ENCODE measurements at regions not wholly inside any gene's neighbourhood (a gene's known extent, or its start where the extent isn't known, plus 50 kb on each side); places are given as distances from the start of the nearest gene placed in this dataset.

DNA sequence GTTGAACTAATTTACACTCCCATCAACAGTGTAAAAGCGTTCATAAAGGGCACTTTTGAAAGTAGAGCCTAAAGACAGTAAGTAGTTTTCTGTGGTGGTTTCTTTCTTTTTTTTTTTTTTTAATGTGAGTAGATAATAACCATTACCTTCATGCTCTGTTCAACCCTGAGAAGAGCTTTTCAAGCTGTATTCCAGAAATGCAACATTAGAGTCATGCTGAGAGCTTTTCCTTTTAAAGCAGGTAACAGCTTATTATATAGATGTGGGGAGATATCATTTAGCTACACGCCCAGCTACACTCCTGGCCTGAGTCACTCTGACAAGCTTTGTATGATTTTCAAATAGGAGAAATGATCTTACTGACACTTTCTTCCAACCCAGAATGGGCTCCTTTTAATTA is 96.2 kb upstream of the ARHGEF26 start:
- H3K9me3 ChIP-seq: no peaks in the 10 kb centered on the region
- H3K4me3 ChIP-seq: no peak overlapping the region
- intact Hi-C loops (cut with DNase I): no loop called here
- no peaks in the 10 kb centered on the region for H3K4me1 ChIP-seq
- no peak for ATAC-seq
- no peaks in the 10 kb centered on the region for H3K36me3 ChIP-seq
- no peak overlapping the region for H3K27ac ChIP-seq
- DNase-seq: no peak
- H3K27me3 ChIP-seq (ENCODE audit: low read depth): no peaks in the 10 kb centered on the region
- TF ChIP-seq, protein P1, sequence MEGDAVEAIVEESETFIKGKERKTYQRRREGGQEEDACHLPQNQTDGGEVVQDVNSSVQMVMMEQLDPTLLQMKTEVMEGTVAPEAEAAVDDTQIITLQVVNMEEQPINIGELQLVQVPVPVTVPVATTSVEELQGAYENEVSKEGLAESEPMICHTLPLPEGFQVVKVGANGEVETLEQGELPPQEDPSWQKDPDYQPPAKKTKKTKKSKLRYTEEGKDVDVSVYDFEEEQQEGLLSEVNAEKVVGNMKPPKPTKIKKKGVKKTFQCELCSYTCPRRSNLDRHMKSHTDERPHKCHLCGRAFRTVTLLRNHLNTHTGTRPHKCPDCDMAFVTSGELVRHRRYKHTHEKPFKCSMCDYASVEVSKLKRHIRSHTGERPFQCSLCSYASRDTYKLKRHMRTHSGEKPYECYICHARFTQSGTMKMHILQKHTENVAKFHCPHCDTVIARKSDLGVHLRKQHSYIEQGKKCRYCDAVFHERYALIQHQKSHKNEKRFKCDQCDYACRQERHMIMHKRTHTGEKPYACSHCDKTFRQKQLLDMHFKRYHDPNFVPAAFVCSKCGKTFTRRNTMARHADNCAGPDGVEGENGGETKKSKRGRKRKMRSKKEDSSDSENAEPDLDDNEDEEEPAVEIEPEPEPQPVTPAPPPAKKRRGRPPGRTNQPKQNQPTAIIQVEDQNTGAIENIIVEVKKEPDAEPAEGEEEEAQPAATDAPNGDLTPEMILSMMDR (IDR thresholded peaks at IDR 0.05): no peak

DNA sequence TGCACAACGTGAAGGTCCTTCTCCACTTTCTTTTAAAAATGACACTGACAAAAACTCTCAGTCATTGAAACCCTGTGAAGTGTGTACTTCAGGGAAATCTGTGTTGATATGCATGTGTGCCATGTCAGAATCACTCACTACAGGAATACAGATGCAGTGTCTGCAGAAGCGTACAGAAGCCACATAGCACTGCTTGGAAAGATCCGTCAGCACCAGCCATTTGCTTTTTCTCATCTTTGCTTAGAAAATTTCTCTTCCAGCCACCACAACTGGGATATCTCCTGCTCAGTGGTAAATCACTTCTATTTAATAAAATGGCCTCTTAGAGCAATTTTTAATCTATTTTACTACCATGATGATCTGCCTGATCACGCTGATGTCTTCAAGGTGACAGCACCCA is 91.3 kb upstream of the ARHGEF26 start:
- TF ChIP-seq, protein P1 (IDR thresholded peaks at IDR 0.05): no peak
- no peaks in the 10 kb centered on the region for H3K9me3 ChIP-seq
- H3K4me3 ChIP-seq: no peak overlapping the region
- no peak for ATAC-seq
- H3K27ac ChIP-seq: no peak overlapping the region
- H3K27me3 ChIP-seq (ENCODE audit: low read depth): no peaks in the 10 kb centered on the region
- no peak for DNase-seq
- intact Hi-C loops (cut with DNase I): no loop called here
- no peaks in the 10 kb centered on the region for H3K36me3 ChIP-seq
- H3K4me1 ChIP-seq: no peaks in the 10 kb centered on the region

DNA sequence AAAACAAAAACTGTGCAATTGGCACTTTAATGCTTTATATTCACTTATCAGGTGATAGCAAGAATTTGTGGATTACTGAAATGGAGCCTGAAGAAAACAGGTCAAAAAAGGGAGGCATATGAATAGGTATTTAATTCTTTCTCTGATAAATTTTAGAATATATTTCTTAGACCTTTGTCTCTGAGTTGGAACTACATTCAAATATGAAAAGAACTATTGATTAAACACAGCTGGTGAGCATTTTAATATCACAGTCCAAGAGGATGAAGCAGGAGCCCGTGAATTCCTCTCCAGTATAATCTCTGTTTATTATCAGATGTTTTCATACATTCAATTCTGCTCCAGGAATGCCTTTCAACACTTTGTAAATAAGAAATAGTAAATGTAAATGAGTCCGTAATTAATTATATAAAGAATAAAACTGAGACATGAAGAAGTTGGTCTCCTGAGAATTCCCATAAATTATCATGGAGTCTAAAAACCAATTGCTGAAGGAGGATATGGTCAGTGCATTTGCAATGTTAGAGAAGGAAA is 86.3 kb upstream of the ARHGEF26 start:
- Histone ChIP-seq H3K4me3 (no peak overlapping the region), H3K27me3 (ENCODE audit: low read depth) (no peaks in the 10 kb centered on the region), H3K4me1 (no peaks in the 10 kb centered on the region), H3K27ac (no peak overlapping the region), H3K36me3 (no peaks in the 10 kb centered on the region), H3K9me3 (no peaks in the 10 kb centered on the region)
- DNase-seq (no peak), ATAC-seq (no peak)
- intact Hi-C loops (cut with DNase I): no loop called here
- TF ChIP-seq, protein P1 (IDR thresholded peaks at IDR 0.05): no peak

DNA sequence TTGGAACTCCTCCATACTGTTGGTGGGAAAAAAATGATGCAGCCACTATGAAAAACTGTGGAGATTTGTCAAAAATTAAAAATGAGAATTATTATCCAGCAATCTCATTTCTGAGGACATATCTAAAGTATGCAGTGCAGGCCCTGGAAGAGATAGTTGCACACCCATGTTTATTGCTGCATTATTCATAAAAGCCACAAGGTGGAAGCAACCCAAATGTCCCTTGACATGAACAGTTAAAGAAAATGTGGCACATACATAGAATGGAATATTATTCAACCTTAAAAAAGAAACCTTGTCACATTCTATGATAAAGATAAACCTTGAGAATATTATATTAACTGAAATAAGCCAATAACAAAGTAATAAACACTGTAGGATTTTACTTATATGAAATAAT is 80.9 kb upstream of the ARHGEF26 start:
- intact Hi-C loops (cut with DNase I): no loop called here
- H3K9me3 ChIP-seq: no peaks in the 10 kb centered on the region
- no peaks in the 10 kb centered on the region for H3K36me3 ChIP-seq
- no peak overlapping the region for H3K27ac ChIP-seq
- no peaks in the 10 kb centered on the region for H3K27me3 ChIP-seq (ENCODE audit: low read depth)
- no peak for DNase-seq
- no peak for ATAC-seq
- no peaks in the 10 kb centered on the region for H3K4me1 ChIP-seq
- TF ChIP-seq, protein P1 (IDR thresholded peaks at IDR 0.05): peak; percentile 31
- no peak overlapping the region for H3K4me3 ChIP-seq

DNA sequence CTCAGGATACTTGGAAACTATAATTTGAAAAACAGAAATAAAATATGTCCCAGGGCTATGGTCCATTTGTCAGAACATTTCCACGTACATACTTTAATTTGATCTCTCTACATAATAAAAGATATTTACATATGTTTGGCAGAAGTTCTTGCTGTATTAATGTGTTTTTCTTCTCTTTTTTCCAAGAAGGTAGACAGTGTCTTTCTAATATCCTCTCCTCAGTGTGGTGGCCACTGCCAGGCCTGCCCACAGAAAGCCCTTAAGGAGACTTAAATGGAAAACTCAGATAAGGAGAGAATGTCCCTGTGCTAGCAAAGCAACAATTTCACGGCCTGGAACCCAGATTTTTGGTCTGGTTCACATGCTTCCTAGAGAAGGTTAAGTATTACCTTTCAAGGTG is 76.5 kb upstream of the ARHGEF26 start:
- H3K9me3 ChIP-seq: no peaks in the 10 kb centered on the region
- intact Hi-C loops (cut with DNase I): no loop called here
- TF ChIP-seq, protein P1 (IDR thresholded peaks at IDR 0.05): no peak
- no peak overlapping the region for H3K27ac ChIP-seq
- DNase-seq (no peak), ATAC-seq (no peak)
- no peaks in the 10 kb centered on the region for H3K27me3 ChIP-seq (ENCODE audit: low read depth)
- H3K4me3 ChIP-seq: no peak overlapping the region
- no peaks in the 10 kb centered on the region for H3K4me1 ChIP-seq
- H3K36me3 ChIP-seq: no peaks in the 10 kb centered on the region

DNA sequence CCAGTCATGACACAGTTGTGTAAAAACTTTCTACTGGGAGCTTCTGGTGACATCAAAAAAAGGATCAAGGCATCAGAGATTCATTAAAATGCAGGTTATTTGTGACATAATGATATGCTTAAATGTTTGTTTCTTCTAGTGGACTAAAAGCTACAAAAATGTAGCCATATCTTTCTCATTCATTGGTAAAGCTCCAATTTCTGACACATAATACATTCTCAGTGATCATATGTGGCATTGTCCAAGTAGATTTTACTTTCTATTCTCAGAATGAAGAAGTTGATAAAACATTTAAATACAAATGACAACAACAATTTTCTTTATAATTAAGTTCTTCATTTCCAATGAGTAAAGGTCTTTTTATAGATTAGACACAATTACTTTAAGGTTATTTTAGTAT is 71.0 kb upstream of the ARHGEF26 start:
- H3K9me3 ChIP-seq: no peaks in the 10 kb centered on the region
- no peak overlapping the region for H3K27ac ChIP-seq
- intact Hi-C loops (cut with DNase I): no loop called here
- TF ChIP-seq, protein P1 (IDR thresholded peaks at IDR 0.05): no peak
- H3K27me3 ChIP-seq (ENCODE audit: low read depth): no peaks in the 10 kb centered on the region
- no peak overlapping the region for H3K4me3 ChIP-seq
- H3K4me1 ChIP-seq: no peaks in the 10 kb centered on the region
- ATAC-seq (no peak), DNase-seq (no peak)
- no peaks in the 10 kb centered on the region for H3K36me3 ChIP-seq
